Uterus (tissue), 3 donors: ENCODE measurements at regions not wholly inside any gene's neighbourhood (a gene's known extent, or its start where the extent isn't known, plus 50 kb on each side); places are given as distances from the start of the nearest gene placed in this dataset.
A peak's percentile ranks its signal among the peaks of the same experiment; 100 is the strongest.

Experiments used
- DNase-seq, 2 donors: peaks; one replicate each; pipeline ENCODE4 v3.0.0-alpha.2; 2019 to 2020
- H3K27ac ChIP-seq, 2 donors: fragments of 200-600 bp; sonication (generic); 1 replicate in 1 of 2; 2 replicates in 1 of 2; pipeline ENCODE4 v1.5.1; 2016 to 2018
- H3K27me3 ChIP-seq, 2 donors: fragments of 200-600 bp; sonication (generic); one replicate each; pipeline ENCODE4 v1.5.1; 2018 to 2019; ENCODE audit warnings: control low read depth in 1 of 2
- H3K36me3 ChIP-seq, 2 donors: fragments of 200-600 bp; sonication (generic); one replicate each; pipeline ENCODE4 v1.5.1; 2019; ENCODE audit warnings: control low read depth in 1 of 2
- H3K4me1 ChIP-seq, 2 donors: fragments of 200-600 bp; sonication (generic); one replicate each; pipeline ENCODE4 v1.5.1; 2018 to 2019; ENCODE audit warnings: control low read depth in 1 of 2
- H3K4me3 ChIP-seq, 2 donors: fragments of 200-600 bp; sonication (generic); 1 replicate in 1 of 2; 2 replicates in 1 of 2; pipeline ENCODE4 v1.5.1; 2018 to 2019; ENCODE audit warnings: mild to moderate bottlenecking in 1 of 2
- H3K9me3 ChIP-seq, 2 donors: fragments of 200-600 bp; sonication (generic); one replicate each; pipeline ENCODE4 v1.5.1; 2019; ENCODE audit warnings: control low read depth in 1 of 2
- POLR2A ChIP-seq, 2 donors: fragments of 450-650 bp; IDR thresholded peaks; one replicate each; pipeline ENCODE4 v1.6.1; 2016; ENCODE audit warnings: antibody characterized with exemption in 2 of 2, mild to moderate bottlenecking in 1 of 2, moderate library complexity in 1 of 2
- intact Hi-C: fragments of 100-400 bp; cut with DNase I; formaldehyde crosslinking; loops from one replicate; pipeline ENCODE4 v1.15.1; 2023; ENCODE audit warnings: low total_unique reads
- TF ChIP-seq, protein P1 (sequence below), 4 experiments: fragments of 200-600 bp in 2 of 4; fragments of 450-650 bp in 2 of 4; sonication (generic) in 2 of 4; IDR thresholded peaks; one replicate each; pipeline ENCODE4 v1.5.1; 2016 to 2019; ENCODE audit warnings: antibody characterized with exemption in 4 of 4, mild to moderate bottlenecking in 2 of 4, moderate library complexity in 1 of 4
- donor health status: DM: yes; HTN: yes; CAD: no.

GRCh38 chr14:85766295-85766694, 236.4 kb downstream of the FLRT2 start:
- Histone ChIP-seq H3K36me3 (no peaks in the 10 kb centered on the region), H3K9me3 (no peaks in the 10 kb centered on the region), H3K27me3 (no peaks in the 10 kb centered on the region), H3K4me3 (no peak overlapping the region), H3K27ac (no peak overlapping the region), H3K4me1 (no peaks in the 10 kb centered on the region)
- TF ChIP-seq POLR2A (IDR thresholded peaks at IDR 0.05): no peak
- TF ChIP-seq, protein P1, sequence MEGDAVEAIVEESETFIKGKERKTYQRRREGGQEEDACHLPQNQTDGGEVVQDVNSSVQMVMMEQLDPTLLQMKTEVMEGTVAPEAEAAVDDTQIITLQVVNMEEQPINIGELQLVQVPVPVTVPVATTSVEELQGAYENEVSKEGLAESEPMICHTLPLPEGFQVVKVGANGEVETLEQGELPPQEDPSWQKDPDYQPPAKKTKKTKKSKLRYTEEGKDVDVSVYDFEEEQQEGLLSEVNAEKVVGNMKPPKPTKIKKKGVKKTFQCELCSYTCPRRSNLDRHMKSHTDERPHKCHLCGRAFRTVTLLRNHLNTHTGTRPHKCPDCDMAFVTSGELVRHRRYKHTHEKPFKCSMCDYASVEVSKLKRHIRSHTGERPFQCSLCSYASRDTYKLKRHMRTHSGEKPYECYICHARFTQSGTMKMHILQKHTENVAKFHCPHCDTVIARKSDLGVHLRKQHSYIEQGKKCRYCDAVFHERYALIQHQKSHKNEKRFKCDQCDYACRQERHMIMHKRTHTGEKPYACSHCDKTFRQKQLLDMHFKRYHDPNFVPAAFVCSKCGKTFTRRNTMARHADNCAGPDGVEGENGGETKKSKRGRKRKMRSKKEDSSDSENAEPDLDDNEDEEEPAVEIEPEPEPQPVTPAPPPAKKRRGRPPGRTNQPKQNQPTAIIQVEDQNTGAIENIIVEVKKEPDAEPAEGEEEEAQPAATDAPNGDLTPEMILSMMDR (IDR thresholded peaks at IDR 0.05): no peak
- no peak for DNase-seq
- intact Hi-C loops: no loop called here

DNA sequence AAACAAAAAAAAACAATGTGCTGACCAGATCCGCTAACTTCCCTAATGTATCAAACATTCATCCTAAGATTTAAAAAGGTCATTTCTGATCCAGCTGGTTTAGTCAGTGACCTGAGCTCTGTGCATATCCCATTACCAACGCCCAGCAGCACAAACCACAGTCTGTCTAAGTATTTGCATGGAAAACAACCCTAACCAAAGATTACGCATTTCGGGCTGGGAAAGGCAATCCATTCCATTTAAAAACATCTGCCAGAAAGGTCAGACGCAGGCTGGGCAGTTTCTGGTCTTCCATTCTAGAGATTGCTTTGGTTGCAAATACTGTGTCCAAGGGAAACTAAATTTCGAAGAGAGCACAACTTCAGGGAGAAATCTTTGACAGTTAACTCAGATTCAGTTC, 234.9 kb downstream of the FLRT2 start:
- H3K36me3 ChIP-seq: no peaks in the 10 kb centered on the region
- intact Hi-C loops: no loop called here
- peak in 1 of 2 donors; percentile 14 for DNase-seq
- H3K4me1 ChIP-seq: no peaks in the 10 kb centered on the region
- no peak overlapping the region for H3K4me3 ChIP-seq
- H3K27me3 ChIP-seq: no peaks in the 10 kb centered on the region
- no peaks in the 10 kb centered on the region for H3K9me3 ChIP-seq
- H3K27ac ChIP-seq: no peak overlapping the region
- no peak for TF ChIP-seq POLR2A (IDR thresholded peaks at IDR 0.05)
- TF ChIP-seq, protein P1 (IDR thresholded peaks at IDR 0.05): no peak

- intact Hi-C loops: no loop called here
- Histone ChIP-seq H3K4me1 (no peaks in the 10 kb centered on the region), H3K27ac (no peak overlapping the region), H3K9me3 (no peaks in the 10 kb centered on the region), H3K4me3 (no peak overlapping the region), H3K36me3 (no peaks in the 10 kb centered on the region), H3K27me3 (no peaks in the 10 kb centered on the region)
- TF ChIP-seq, protein P1 (IDR thresholded peaks at IDR 0.05): no peak
- DNase-seq: no peak
Measured at GRCh38 chr14:85762526-85762925, 232.6 kb downstream of the FLRT2 start.

DNA sequence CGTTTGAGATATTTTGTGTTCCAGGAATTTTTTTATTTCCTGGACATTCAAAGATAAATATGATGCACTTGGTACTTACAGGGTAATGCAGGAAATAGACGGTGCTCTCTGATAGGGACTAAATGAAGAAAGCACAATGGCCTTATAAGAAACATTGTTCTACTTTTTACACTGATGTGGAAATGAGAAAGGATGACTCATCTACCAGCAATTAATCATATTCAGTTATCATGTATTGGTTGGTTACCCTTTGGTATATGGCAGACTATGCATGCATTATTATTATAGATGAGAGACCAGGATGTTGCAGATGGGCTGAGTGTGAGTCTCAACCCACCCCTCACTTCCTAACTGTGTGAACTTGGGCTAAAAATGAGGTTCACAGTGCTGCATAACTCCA, 222.2 kb downstream of the FLRT2 start:
- Histone ChIP-seq H3K4me3 (no peak overlapping the region), H3K4me1 (no peaks in the 10 kb centered on the region), H3K27me3 (no peaks in the 10 kb centered on the region), H3K27ac (no peak overlapping the region), H3K9me3 (no peaks in the 10 kb centered on the region), H3K36me3 (no peaks in the 10 kb centered on the region)
- intact Hi-C loops: no loop called here
- TF ChIP-seq POLR2A (IDR thresholded peaks at IDR 0.05): no peak
- TF ChIP-seq, protein P1 (IDR thresholded peaks at IDR 0.05): no peak
- no peak for DNase-seq

- intact Hi-C loops: no loop called here
- no peak for DNase-seq
- Histone ChIP-seq H3K27ac (no peak overlapping the region), H3K27me3 (no peaks in the 10 kb centered on the region), H3K9me3 (no peaks in the 10 kb centered on the region), H3K4me3 (no peak overlapping the region), H3K36me3 (no peaks in the 10 kb centered on the region), H3K4me1 (no peaks in the 10 kb centered on the region)
- TF ChIP-seq, protein P1 (IDR thresholded peaks at IDR 0.05): no peak
- TF ChIP-seq POLR2A (IDR thresholded peaks at IDR 0.05): no peak
Measured at GRCh38 chr14:85744573-85744972, 214.6 kb downstream of the FLRT2 start.
